ENCODE measurements at regions not wholly inside any gene's neighbourhood (a gene's known extent, or its start where the extent isn't known, plus 50 kb on each side); places are given as distances from the start of the nearest gene placed in this dataset.

GRCh38 chr1:163571950-163572349 lies 250.2 kb downstream of the NUF2 start:
- no peak overlapping the region for H2BK12ac ChIP-seq (ENCODE audit: low read length in 2 of 2)
- no peak overlapping the region for H3K27ac ChIP-seq (ENCODE audit: low read length, poor library complexity, severe bottlenecking)
- no peaks in the 10 kb centered on the region for H3K4me1 ChIP-seq (ENCODE audit: control insufficient read depth, insufficient read depth, low read depth, low read length)

GRCh38 chr1:163574119-163574518 lies 252.4 kb downstream of the NUF2 start:
- Histone ChIP-seq H3K23ac (ENCODE audit: low read length in 2 of 2) (no peak overlapping the region), H3K9me3 (ENCODE audit: control insufficient read depth, low read length) (no peaks in the 10 kb centered on the region), H2BK12ac (ENCODE audit: low read length in 2 of 2) (no peak overlapping the region), H2BK15ac (ENCODE audit: low read depth, poor library complexity, severe bottlenecking) (no peak overlapping the region), H3K4ac (ENCODE audit: low read depth in 1 of 2, low read length in 2 of 2) (no peak overlapping the region), H3K27me3 (ENCODE audit: control insufficient read depth in 1 of 2, insufficient read depth in 1 of 2, low read length in 2 of 2) (no peaks in the 10 kb centered on the region), H3K4me2 (ENCODE audit: low read length, poor library complexity, severe bottlenecking) (no peak overlapping the region), H3K4me3 (ENCODE audit: insufficient read depth in 1 of 2, low read depth in 1 of 2, low read length in 2 of 2) (no peak overlapping the region), H3K79me1 (replicated peaks; ENCODE audit: low read length, poor library complexity, severe bottlenecking) (no peaks in the 10 kb centered on the region), H4K91ac (ENCODE audit: low read length) (no peak overlapping the region), H2BK120ac (ENCODE audit: low read depth, low read length) (no peak overlapping the region), H3K36me3 (ENCODE audit: control insufficient read depth in 1 of 2, insufficient read depth in 2 of 2, low read depth in 1 of 2, low read length in 2 of 2) (no peaks in the 10 kb centered on the region), H3K14ac (ENCODE audit: low read length in 2 of 2) (no peak overlapping the region), H3K27ac (ENCODE audit: low read length, poor library complexity, severe bottlenecking) (no peak overlapping the region), H3K4me1 (ENCODE audit: control insufficient read depth, insufficient read depth, low read depth, low read length) (no peaks in the 10 kb centered on the region), H2AK5ac (ENCODE audit: low read length, severe bottlenecking) (no peak overlapping the region), H3K9ac (ENCODE audit: low read length) (no peak overlapping the region), H3K18ac (ENCODE audit: low read depth in 1 of 2, low read length in 2 of 2) (no peak overlapping the region), H2BK5ac (ENCODE audit: low read depth, low read length, poor library complexity, severe bottlenecking) (no peak overlapping the region), H2AFZ (ENCODE audit: low read depth, low read length) (no peak overlapping the region), H4K8ac (ENCODE audit: low read length) (no peak overlapping the region)
- 83% methylated on average over 5 of the region's 6 CpGs for WGBS
- DNase-seq = no peak

More at GRCh38 chr1:163571950-163572349, 250.2 kb downstream of the NUF2 start:
- H4K91ac ChIP-seq (ENCODE audit: low read length) = no peak overlapping the region
- H2AFZ ChIP-seq (ENCODE audit: low read depth, low read length) = no peak overlapping the region
- H2BK15ac ChIP-seq (ENCODE audit: low read depth, poor library complexity, severe bottlenecking) = no peak overlapping the region
- H2BK120ac ChIP-seq (ENCODE audit: low read depth, low read length) = no peak overlapping the region
- no peak overlapping the region for H3K4me3 ChIP-seq (ENCODE audit: insufficient read depth in 1 of 2, low read depth in 1 of 2, low read length in 2 of 2)
- no peaks in the 10 kb centered on the region for H3K36me3 ChIP-seq (ENCODE audit: control insufficient read depth in 1 of 2, insufficient read depth in 2 of 2, low read depth in 1 of 2, low read length in 2 of 2)
- H3K9ac ChIP-seq (ENCODE audit: low read length) = no peak overlapping the region
- no peak for DNase-seq
- H3K23ac ChIP-seq (ENCODE audit: low read length in 2 of 2) = no peak overlapping the region
- H3K79me1 ChIP-seq (replicated peaks; ENCODE audit: low read length, poor library complexity, severe bottlenecking) = no peaks in the 10 kb centered on the region
- 92% methylated on average over 3 of the region's 4 CpGs for WGBS
- no peak overlapping the region for H3K4ac ChIP-seq (ENCODE audit: low read depth in 1 of 2, low read length in 2 of 2)
- no peak overlapping the region for H3K18ac ChIP-seq (ENCODE audit: low read depth in 1 of 2, low read length in 2 of 2)
- no peak overlapping the region for H4K8ac ChIP-seq (ENCODE audit: low read length)
- H3K4me2 ChIP-seq (ENCODE audit: low read length, poor library complexity, severe bottlenecking) = no peak overlapping the region
- H2BK5ac ChIP-seq (ENCODE audit: low read depth, low read length, poor library complexity, severe bottlenecking) = no peak overlapping the region
- H3K9me3 ChIP-seq (ENCODE audit: control insufficient read depth, low read length) = no peaks in the 10 kb centered on the region
- no peak overlapping the region for H2AK5ac ChIP-seq (ENCODE audit: low read length, severe bottlenecking)
- no peaks in the 10 kb centered on the region for H3K27me3 ChIP-seq (ENCODE audit: control insufficient read depth in 1 of 2, insufficient read depth in 1 of 2, low read length in 2 of 2)
- H3K14ac ChIP-seq (ENCODE audit: low read length in 2 of 2) = no peak overlapping the region

GRCh38 chr1:163580926-163581325 lies 259.2 kb downstream of the NUF2 start:
- Histone ChIP-seq H3K14ac (ENCODE audit: low read length in 2 of 2) (no peak overlapping the region), H4K91ac (ENCODE audit: low read length) (no peak overlapping the region), H3K4ac (ENCODE audit: low read depth in 1 of 2, low read length in 2 of 2) (no peak overlapping the region), H2BK120ac (ENCODE audit: low read depth, low read length) (no peak overlapping the region), H3K18ac (ENCODE audit: low read depth in 1 of 2, low read length in 2 of 2) (no peak overlapping the region), H2BK15ac (ENCODE audit: low read depth, poor library complexity, severe bottlenecking) (no peak overlapping the region), H2AK5ac (ENCODE audit: low read length, severe bottlenecking) (no peak overlapping the region), H3K27ac (ENCODE audit: low read length, poor library complexity, severe bottlenecking) (no peak overlapping the region), H2AFZ (ENCODE audit: low read depth, low read length) (no peak overlapping the region), H3K4me2 (ENCODE audit: low read length, poor library complexity, severe bottlenecking) (no peak overlapping the region), H3K9me3 (ENCODE audit: control insufficient read depth, low read length) (no peaks in the 10 kb centered on the region), H2BK5ac (ENCODE audit: low read depth, low read length, poor library complexity, severe bottlenecking) (no peak overlapping the region), H3K36me3 (ENCODE audit: control insufficient read depth in 1 of 2, insufficient read depth in 2 of 2, low read depth in 1 of 2, low read length in 2 of 2) (no peaks in the 10 kb centered on the region), H3K4me3 (ENCODE audit: insufficient read depth in 1 of 2, low read depth in 1 of 2, low read length in 2 of 2) (no peak overlapping the region), H4K8ac (ENCODE audit: low read length) (no peak overlapping the region), H3K23ac (ENCODE audit: low read length in 2 of 2) (no peak overlapping the region), H3K79me1 (replicated peaks; ENCODE audit: low read length, poor library complexity, severe bottlenecking) (no peaks in the 10 kb centered on the region), H2BK12ac (ENCODE audit: low read length in 2 of 2) (no peak overlapping the region), H3K4me1 (ENCODE audit: control insufficient read depth, insufficient read depth, low read depth, low read length) (no peaks in the 10 kb centered on the region), H3K9ac (ENCODE audit: low read length) (no peak overlapping the region), H3K27me3 (ENCODE audit: control insufficient read depth in 1 of 2, insufficient read depth in 1 of 2, low read length in 2 of 2) (no peaks in the 10 kb centered on the region)
- DNase-seq = no peak
- WGBS = 75% methylated on average over 1 of the region's 3 CpGs

DNA sequence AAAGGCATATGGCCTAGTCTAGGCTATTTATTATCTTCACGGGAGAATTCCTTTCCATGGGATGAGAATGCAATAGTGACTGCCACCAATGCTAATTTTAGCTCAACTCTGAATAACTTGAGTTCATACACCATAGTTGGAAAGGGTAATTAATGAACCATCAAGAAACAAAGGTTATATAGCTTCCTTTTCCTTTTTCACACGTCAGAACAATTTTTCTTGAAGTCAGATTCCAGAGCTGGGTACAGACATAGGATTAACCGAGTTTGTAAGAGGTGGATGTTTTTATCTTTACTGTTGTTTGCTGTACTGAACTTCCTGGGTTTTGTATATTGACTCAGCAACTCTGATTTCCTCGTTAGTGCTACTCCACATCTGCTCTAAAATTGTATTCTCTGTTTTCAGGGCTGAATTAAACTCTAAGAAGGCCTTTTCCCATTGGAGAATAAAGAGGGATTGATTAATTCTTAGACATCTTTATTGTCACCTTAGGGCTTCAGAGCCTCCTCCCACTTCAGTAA lies 262.0 kb downstream of the NUF2 start:
- H2BK15ac ChIP-seq (ENCODE audit: low read depth, poor library complexity, severe bottlenecking) = no peak overlapping the region
- H3K4me3 ChIP-seq (ENCODE audit: insufficient read depth in 1 of 2, low read depth in 1 of 2, low read length in 2 of 2) = no peak overlapping the region
- no peak overlapping the region for H4K8ac ChIP-seq (ENCODE audit: low read length)
- H3K27me3 ChIP-seq (ENCODE audit: control insufficient read depth in 1 of 2, insufficient read depth in 1 of 2, low read length in 2 of 2) = no peaks in the 10 kb centered on the region
- no peaks in the 10 kb centered on the region for H3K79me1 ChIP-seq (replicated peaks; ENCODE audit: low read length, poor library complexity, severe bottlenecking)
- no peak overlapping the region for H3K9ac ChIP-seq (ENCODE audit: low read length)
- no peak for DNase-seq
- no peak overlapping the region for H2BK12ac ChIP-seq (ENCODE audit: low read length in 2 of 2)
- no peak overlapping the region for H3K4ac ChIP-seq (ENCODE audit: low read depth in 1 of 2, low read length in 2 of 2)
- 30% methylated on average over 2 of the region's 4 CpGs for WGBS
- H3K9me3 ChIP-seq (ENCODE audit: control insufficient read depth, low read length) = no peaks in the 10 kb centered on the region
- H3K4me1 ChIP-seq (ENCODE audit: control insufficient read depth, insufficient read depth, low read depth, low read length) = no peaks in the 10 kb centered on the region
- H3K36me3 ChIP-seq (ENCODE audit: control insufficient read depth in 1 of 2, insufficient read depth in 2 of 2, low read depth in 1 of 2, low read length in 2 of 2) = no peaks in the 10 kb centered on the region
- no peak overlapping the region for H3K14ac ChIP-seq (ENCODE audit: low read length in 2 of 2)
- no peak overlapping the region for H4K91ac ChIP-seq (ENCODE audit: low read length)
- H3K23ac ChIP-seq (ENCODE audit: low read length in 2 of 2) = no peak overlapping the region
- no peak overlapping the region for H3K4me2 ChIP-seq (ENCODE audit: low read length, poor library complexity, severe bottlenecking)
- no peak overlapping the region for H3K18ac ChIP-seq (ENCODE audit: low read depth in 1 of 2, low read length in 2 of 2)
- no peak overlapping the region for H3K27ac ChIP-seq (ENCODE audit: low read length, poor library complexity, severe bottlenecking)
- H2BK5ac ChIP-seq (ENCODE audit: low read depth, low read length, poor library complexity, severe bottlenecking) = no peak overlapping the region
- no peak overlapping the region for H2BK120ac ChIP-seq (ENCODE audit: low read depth, low read length)
- no peak overlapping the region for H2AFZ ChIP-seq (ENCODE audit: low read depth, low read length)
- H2AK5ac ChIP-seq (ENCODE audit: low read length, severe bottlenecking) = no peak overlapping the region

Data from mesenchymal stem cell (in vitro differentiated cells and primary cell).